Head of caudate nucleus (tissue), 42 donors: ENCODE measurements at regions not wholly inside any gene's neighbourhood (a gene's known extent, or its start where the extent isn't known, plus 50 kb on each side); places are given as distances from the start of the nearest gene placed in this dataset.
"Not testable (repeated sequence)": the region's sequence is repeated elsewhere in the genome, so short reads cannot be mapped to it uniquely, and the experiment has no call there.

Source experiments
- DNase-seq, 42 donors: peaks; one replicate each; pipeline versions ENCODE4 v3.0.0 to v3.0.0-alpha.2; 2020 to 2021; ENCODE audit warnings: mixed read lengths in 7 of 42
- intact Hi-C: fragments of 100-400 bp; cut with DNase I; formaldehyde crosslinking; loops from one replicate; pipeline ENCODE4 v1.15.0; 2022

DNA sequence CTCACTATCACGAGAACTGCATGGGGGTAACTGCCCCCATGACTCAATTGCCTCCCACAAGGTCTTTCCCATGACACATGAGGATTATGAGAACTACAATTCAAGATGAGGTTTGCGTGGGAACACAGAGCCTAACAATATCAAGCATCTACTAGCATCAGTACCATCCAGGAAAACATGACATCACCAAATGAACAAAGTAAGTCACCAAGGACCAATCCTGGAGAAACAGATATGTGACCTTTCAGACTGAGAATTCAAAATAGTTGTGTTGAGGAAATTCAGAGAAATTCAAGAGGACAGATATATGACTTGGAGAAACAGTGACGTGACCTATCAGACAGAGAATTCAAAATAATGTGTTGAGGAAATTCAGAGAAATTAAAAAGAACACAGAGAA lies 65.8 kb upstream of the TMTC2 start:
- intact Hi-C loops = no loop called here
- DNase-seq = no peak

DNA sequence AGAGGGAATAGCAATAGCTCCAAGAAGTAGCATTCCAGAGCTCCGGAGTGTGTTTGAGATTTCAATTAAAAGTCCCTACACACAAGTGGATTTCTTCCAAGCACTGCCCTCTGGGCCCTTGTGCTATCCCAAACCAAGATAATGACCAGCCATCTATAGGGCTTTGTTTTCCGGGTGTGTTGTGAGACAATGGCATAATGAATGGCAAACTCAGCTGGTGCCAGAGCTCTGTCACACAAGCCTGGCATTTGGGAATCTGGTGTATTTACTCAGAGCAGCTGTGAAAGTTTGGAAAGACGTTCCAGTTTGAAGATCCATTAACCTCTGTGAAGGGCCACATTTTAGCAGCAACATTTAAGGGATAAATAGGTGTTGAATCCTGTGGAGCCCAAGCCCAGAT lies 61.2 kb upstream of the TMTC2 start:
- intact Hi-C loops = loop anchor here (5.0 kb wide), 1 partner anchor 98 kb away; no protein-coding TSS in a partner anchor

DNA sequence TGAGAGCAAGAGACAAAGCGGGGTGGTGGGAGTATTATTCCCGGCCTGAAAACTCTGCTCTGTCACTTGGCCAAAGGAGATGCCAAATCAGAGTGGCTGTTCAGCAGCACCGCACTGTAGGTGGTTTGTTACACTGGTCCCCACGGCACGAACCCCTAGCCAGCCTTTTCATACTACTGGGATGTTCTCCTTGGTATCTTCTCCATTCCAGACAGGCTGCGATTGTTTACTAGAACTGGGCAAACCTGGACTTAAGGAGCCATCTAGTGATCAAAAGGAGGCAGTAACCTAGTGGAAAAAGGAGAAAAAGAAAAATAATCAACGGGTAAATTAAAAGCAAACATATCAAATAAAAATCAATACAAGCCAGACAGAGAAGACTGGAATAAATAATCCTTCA lies 58.9 kb upstream of the TMTC2 start:
- DNase-seq = peak in 13 of 42 donors; percentile 5 to 66 (median 22)
- intact Hi-C loops = loop anchor here (5.0 kb wide), 1 partner anchor 100 kb away; no protein-coding TSS in a partner anchor

More for the DNA sequence above, 61.2 kb upstream of the TMTC2 start:
- peak; percentile 10 to 89 (median 70) for DNase-seq

DNA sequence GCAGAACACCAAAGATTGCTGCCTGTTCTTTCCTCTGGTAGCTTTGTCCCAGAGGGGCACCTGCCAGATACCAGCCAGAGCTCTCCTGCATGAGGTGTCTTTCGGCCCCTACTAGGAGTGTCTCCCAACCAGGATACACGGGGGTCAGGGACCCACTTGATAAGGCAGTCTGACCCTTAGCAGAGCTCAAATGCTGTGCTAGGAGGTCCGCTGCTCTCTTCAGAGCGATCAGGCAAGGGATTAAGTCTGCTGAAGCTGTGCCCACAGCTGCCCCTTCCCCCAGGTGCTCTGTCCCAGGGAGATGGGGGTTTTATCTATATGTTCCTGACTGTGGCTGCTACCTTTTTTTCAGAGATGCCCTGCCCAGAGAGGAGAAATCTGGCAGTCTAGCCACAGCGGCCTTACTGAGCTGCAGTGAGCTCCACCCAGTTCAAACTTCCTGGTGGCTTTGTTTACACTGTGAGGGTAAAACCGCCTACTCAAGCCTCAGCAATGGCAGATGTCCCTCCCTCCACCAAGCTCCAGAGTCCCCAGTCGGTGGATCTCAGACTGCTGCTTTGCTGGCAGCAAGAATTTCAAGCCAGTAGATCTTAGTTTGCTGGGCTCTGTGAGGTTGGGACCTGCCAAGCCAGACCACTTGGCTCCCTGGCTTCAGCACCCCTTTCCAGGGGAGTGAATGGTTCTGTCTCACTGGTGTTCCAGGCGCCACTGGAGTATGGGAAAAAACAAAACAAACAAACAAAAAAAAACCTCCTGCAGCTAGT lies 52.0 kb upstream of the TMTC2 start:
- DNase-seq = not testable (repeated sequence)

DNA sequence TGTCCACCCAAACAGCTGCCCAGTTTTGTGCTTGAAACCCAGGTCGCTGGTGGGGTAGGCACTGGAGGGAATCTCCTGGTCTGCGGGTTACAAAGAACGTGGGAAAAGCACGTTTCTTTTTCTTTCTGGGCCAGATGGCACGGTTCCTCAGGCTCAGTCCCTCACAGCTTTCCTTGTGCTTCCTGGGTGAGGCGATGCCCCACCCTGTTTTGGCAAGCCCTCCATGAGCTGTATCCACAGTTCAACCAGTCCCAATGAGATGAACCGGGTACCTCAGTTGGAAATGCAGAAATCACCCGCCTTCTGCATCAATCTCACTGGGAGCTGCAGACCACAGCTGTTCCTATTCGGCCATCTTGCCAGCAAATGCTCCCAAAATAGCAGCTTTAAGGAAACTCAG lies 51.4 kb upstream of the TMTC2 start:
- intact Hi-C loops = no loop called here
- DNase-seq = no peak

More for the DNA sequence above, 52.0 kb upstream of the TMTC2 start:
- intact Hi-C loops = not testable (repeated sequence)
